Fibroblast of gingiva (primary cell): ENCODE measurements at regions not wholly inside any gene's neighbourhood (a gene's known extent, or its start where the extent isn't known, plus 50 kb on each side); places are given as distances from the start of the nearest gene placed in this dataset.
"Not testable (repeated sequence)": the region's sequence is repeated elsewhere in the genome, so short reads cannot be mapped to it uniquely, and the experiment has no call there.

Experiments used
- DNase-seq: peaks from one replicate; pipeline ENCODE4 v3.0.0-alpha.2; 2011; ENCODE audit warnings: low read depth

DNA sequence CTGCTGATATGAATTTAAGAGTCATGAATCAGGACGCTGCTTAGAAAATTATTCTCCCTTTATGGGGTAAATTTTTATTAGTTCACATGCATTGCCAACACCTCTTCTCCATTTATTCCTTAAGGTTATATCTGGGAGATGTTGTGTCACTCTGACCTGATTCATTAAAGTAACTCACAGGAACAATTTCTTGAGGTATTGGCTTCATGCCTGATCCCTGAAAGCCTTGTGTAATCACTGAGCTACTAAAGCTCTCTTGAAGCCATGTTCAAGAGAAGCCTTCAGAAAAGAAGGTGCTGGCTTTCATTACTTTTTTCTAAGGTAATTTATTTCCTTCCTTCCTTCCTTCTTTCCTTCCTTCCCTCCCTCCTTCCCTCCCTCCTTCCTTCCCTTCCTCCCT is 420.6 kb downstream of the RAB38 start:
- no peak for DNase-seq

DNA sequence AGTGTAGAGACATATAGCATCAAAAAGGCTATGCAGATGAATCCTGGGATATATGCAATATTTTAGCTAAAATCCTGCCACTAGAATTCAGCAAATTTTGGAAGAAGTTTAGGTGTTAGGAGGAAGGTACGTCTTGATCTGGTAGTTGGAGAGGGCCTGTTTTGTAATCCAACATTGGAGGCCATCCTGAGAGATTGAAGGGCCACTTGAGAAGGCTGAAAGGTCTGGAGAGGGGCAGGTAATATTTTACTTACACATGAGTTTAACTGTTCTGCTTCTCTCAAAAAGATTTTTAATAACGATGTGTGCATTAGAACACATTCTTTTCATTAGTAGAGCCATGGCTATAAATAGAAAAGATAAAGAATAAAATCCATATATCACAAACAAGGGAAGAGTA is 422.1 kb downstream of the RAB38 start:
- DNase-seq: no peak

DNA sequence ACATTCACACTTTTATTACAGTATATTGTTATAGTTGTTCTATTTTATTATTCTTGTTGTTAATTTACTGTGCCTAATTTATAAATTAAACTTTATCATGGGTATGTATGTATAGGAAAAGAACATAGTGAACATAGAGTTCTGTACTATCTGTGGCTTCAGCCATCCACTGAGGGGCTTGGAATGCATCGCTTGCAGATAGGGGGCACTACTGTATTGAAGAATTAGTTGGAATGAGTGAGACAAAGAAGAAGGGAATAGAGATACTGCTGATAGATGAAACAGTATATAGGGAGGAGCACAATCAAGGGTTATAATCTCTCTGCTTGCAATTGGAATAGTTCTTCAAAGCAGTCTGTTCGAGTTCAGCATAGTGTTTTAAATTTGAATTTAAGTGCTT is 432.2 kb downstream of the RAB38 start:
- no peak for DNase-seq

DNA sequence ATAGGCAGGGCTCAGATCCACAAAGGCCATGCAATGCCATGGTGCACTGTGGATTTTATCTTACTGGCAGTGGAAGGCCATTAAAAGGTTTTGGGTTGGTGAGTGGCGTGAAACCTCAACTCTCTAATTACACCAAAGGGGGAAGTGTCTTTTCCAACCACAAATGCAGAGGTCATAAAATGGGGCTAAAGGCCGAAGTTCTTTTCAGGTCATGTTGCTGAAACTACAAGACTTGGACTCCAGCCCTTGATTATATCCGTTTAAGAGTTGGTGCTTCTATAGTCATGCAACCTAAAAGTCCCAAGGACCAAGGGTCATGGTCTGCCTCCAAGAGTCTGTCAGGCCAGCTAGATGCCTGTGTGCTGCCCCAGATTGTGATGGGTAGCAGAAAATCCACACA is 434.3 kb downstream of the RAB38 start:
- no peak for DNase-seq

DNA sequence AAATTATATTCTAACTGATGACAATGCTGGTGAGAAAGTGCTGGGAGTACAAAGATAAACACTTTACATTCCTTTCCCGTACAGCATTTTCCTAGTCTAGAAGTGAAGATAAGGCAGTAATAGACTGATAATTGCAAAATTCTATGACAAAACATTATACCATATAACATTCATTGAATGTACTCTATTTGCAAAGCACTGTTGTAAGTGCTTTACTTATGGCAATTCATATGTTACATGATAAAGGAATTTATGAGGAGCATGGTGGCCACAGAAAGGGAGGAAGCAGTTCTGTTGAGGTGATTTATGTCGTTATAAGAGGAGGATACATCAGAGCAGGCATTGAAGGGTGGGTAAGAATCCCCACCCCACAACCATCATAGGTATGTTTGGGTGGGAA is 434.8 kb downstream of the RAB38 start:
- no peak for DNase-seq

DNA sequence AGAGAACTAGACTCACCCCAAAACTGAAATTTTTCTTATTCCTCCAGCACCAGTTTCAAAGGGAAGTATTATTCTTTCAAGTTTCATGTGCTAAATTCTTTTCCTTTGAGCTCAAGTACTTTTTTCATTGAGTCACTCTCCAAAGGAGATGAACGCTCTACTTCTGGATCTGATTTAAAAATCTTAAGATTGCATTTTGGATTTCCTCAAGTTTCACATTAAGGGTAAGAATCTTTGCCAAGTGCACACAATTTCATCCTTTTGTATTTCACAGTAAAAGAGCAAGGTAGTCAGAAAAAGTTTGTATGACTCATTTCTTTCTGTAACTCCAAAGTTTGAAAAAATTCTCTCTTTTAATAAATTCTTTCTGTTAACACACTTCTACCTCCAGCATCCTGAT is 435.5 kb downstream of the RAB38 start:
- DNase-seq: no peak

DNA sequence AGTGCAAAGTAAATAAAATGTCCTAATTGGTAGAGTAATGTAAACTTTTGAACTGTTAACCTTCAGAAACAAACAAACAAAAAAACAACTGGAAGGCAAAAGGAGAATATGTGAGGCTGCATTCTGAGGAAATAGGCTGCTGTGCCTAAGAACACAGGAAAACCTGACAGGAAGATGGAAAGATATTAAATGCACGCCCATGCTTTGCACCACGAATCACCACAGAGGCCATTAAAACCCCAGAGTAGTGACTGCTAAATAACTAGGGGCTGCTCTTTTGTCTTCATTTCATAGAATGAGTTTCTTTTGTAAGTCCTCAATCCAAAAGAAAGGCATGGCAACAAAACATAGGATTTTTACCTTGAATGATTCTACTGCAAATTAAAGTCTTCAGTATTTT is 436.0 kb downstream of the RAB38 start:
- DNase-seq: no peak

DNA sequence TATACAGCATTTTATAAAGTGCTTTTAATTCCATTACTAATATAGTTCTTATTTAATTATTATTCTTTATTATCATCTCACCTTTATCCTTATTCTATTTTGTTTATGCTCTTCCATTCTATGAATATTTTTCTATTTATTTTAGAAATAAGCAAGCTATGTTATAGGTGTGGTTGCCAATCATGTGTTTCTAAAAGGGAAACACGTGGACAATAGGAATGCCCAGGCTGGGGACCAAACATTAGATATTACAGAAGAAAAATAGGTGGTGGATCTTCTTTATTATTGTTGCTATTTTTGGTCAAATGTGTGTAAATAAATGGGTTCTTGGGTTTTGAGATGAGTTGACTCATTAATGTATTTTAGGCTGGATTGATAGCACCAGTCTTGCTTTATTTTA is 438.3 kb downstream of the RAB38 start:
- DNase-seq: no peak

DNA sequence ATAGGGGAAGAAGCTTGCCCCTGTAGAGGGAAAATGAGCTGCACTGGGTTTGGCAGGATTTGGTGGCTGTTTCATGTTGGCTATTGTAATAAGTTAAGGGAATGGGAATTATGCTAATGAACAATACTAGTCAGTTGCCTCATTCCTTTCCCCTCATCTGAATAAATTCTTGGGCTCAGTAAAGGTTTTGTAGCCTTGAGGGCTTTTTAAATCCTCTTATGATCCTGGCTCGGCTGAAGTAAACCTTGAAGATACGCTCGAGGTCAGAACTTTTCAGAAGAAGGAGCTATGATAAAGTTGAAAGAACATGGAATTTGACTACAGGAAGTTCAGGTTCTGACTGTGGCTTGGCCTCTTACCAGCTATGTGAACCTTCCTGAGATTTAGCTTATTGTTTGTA is 448.7 kb downstream of the RAB38 start:
- DNase-seq: no peak

DNA sequence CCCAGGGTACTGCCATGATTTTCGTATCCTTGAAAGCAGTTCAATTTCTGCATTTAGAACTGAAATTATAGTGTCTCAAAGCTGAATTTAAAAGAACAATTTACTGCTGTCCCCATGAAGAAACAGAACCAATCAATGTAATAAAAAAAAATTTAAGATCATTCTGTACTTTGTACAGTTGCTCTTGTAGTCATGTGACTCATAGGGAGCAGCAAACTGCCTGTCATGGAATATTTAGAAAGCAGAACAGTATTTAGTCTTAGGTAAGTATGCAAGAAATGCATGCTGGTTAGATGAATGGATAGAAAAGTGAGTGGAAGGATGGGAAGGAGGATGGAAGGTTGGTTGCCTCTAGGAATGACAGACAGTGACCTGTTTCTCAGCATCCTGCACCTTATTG is 450.9 kb downstream of the RAB38 start:
- DNase-seq: no peak

DNA sequence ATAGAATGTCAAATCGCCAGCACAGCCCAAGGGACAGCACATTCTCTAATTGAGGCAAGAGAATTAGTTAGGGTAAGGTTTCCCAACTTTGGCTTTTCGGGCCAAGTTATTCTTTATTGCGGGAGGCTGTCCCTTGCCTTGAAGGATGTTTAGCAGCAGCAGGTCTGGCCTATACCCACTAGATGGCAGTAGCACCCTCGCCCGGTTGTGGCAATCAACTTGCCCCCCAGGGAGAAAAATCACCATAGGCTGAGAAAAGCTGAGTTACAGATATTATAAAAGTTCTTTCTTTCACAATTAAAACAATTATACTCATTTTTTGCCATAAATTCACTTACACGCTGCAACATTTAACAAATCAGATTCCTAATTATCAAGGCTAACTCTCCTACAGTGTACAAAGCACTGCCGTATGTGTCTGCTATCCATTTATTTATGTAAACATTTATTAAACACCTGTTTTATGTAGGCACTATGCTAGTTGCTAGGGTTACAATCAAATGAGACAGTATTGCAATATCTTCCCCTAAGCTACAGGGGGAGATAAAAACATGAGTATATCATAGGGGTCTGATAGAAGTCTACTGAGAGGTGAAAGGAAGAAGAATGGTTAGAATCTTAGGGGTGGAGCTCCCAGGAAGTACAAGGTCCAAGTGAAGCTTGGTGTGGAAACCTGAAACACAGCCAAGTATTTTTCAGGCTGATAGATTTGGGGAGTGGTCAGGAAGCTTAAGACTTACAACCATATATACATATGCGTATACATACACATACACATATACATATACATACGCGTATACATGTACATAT is 452.3 kb downstream of the RAB38 start:
- no peak for DNase-seq

DNA sequence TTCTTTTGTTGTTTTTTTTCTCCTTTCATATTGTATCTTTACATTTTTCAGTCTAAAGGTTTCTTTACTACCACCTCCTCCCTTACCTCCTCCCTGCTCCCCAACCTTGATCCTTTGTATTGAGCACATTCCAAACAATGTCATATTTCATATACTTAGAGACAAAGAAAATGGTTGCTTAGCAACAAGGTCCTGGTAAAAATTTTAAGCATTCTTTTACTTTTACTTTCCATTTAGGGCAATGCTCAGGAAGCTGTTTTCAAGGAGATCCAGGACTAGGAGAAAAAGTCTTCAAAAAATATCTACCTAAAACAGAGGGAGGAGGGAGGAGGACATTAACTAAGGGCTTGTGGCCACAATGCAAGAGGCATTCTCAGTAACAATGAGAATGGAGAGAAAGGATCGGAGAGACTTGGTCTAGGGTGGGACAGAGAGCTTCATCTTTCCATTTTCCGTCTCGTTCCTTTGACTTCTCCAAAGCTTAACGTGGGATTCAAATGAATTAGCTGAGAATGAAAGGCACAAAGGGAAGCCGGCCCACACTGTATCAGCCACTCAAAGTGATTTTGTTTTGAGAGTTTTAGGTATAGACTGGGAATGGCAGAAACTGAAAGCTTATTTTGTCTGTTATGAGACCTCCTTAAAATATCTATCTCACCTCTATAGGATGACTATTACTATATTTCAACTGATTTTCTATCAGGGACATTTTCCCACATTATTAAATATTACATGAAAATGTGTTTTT is 455.7 kb downstream of the RAB38 start:
- no peak for DNase-seq

DNA sequence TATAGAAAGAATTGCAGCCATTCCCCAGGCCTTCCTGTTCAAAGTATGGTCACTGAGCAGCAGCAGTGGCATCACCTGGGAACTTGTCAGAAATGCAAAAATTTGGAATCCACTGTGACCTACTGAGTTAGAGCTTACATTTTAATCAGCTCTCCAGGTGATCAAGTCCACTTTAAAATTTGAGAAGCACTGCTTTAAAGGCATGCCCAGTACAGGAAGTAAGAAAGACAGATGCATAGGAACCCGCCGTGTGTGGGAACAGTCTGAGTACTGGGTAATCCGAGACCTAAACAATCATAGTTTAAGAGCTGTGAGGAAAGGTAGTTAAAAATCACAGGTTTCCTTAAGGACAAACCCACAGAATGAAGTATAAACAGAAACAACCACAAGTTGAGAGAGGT is 462.4 kb downstream of the RAB38 start:
- DNase-seq: no peak

DNA sequence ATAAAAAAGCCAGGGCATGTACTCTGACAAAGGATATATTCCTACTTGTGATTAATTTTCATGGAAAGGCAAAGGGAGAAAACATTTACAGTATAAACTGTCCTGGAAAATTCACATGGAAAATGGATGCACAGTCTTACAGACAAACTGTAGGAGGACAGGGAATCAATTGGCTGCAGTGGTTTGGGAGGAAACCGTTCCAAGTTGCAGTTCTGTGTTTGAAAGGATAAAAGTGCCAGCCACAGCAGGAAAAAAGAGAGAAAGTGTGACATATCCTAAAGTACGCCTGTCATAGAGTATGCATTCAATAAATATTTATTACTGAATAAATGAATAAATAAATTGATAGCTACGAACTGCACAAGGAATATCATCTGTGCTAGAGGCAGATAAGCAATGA is 462.9 kb downstream of the RAB38 start:
- no peak for DNase-seq

DNA sequence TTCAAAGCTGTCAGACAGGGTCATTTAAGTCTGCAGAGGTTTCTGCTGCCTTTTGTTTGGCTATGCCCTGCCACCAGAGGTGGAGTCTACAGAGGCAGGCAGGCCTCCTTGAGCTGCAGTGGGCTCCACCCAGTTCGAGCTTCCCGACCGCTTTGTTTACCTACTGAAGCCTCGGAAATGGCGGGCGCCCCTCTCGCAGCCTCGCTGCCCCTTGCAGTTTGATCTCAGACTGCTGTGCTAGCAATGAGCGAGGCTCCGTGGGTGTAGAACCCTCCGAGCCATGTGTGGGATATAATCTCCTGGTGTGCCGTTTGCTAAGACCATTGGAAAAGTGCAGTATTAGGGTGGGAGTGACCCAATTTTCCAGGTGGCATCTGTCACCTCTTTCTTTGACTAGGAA is 471.7 kb downstream of the RAB38 start:
- DNase-seq: not testable (repeated sequence)

DNA sequence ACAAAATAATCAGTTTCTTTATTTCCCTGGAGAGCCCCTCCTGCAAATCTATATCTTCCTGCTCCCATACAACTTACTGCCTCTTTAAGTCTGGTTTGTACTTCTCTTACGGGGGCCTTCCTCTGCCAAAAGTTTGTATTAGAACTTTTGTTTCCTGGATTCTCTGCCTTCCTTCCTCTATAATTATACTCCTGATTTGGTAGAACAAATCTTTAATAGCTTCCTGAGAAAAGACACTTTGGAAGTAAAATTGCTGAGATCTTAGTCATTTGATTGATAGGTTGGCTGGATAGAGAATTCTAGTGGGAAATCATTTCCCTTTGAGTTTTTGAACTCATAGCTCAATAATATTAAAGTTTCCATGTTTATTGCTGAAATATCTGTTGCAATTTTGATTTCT is 499.2 kb downstream of the RAB38 start:
- DNase-seq: no peak

DNA sequence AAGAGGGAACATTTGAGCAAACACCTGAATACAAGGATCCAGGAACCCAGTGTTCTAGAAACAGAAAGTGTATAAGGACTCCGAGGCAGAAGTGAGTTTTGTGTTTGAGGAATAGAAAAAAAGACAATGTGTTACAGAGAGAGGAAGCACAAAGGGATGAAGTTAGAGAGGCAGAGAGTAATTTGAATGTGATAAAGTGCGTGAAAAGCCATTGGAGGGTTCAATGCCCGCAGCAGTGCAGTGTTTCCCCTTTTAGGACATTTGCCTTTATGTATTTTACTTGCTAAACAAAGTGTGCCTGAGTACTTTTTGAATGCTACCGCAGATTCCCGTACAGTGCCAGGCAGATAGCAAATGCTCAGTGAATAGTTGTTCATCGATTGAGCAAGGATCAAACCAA is 508.5 kb downstream of the RAB38 start:
- DNase-seq: no peak

DNA sequence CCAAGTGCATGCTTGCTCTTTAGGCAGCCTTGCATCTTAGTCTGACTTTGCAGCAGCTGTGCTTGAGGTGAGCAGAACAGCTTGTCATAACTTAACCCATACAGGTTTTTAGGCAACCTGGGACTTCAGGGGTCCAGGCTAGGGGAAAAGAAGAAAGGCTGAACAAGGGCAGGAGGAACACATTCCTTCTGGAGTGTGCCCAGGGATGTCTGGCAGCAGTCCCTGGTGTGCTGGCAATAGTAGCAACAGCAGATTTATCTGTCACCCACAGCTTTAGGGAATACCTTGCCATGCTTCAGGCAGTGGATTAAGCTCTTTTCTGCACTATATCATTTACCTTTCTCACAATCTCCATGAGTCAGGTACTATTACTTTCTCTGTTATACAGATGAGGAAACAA is 513.0 kb downstream of the RAB38 start:
- DNase-seq: no peak

DNA sequence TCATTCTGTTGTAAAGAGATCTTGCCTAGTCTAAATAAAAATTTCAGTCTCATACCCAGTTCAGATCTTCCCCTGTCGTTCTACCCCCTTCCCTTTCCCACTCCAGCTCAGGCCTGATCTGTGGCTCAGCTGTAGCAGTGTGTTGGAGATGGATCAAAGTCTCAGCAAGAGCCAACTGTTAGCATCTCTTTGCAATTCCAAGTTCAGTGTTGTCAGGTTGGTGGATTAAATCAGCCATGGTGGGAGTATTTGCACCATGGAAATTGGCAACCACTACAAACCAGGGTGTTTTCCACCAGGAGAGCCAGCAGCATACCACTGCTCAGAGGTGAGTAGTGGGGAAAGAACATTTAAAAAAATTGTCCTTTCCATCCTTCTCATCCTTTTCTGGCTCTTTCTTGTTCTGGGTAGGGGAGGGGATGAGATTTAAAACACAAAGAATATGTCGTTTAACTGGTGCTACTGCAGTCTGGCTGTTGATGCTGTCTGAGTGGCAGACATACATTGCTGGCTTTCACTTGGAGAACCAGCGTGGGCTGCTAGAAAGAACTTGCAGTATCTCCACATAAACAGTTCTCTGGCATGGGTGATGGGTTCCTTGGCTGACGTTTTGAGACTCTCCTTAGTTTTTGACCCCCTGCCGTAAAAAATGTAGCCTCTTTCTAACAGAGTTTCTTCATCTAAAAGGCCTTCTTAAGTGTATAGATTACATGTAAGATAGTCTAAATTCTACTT is 514.1 kb downstream of the RAB38 start:
- no peak for DNase-seq

DNA sequence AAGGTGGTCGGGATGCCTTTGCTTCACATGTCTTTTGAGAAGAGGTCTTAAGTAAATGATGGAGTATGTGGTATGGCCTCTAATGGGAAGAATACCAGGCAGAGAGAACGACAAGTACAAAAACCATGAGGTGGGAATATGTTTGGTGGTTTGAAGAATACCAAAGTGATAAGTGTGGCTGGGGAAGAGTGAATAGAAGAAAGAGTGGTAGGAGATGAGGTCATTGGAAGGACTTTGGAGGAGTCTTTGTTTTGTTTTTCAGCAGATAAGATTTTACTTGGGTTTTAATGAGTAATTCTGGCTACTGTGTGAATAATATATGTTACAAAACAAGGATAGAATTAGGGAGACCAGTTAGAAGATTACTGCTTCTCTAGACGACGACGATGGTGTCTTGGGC is 515.4 kb downstream of the RAB38 start:
- no peak for DNase-seq

DNA sequence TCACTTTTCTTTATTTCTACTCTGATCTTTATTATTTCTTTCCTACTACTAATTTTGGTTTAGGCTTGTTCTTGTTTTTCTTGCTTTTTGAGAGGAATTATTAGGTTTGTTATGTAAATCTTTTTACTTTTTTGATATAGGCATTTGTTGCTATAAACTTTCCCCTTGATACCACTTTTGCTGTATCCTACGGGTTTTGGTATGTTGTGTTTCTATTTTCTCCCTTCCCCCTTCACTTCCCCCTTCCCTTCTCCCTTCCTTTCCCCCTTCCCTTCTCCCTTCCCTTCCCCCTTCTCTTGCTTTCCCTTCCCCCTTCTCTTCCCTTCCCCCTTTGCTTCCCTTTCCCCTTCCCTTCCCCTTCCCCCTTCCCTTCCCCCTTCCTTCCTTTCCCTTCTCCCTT is 529.6 kb downstream of the RAB38 start:
- DNase-seq: no peak

DNA sequence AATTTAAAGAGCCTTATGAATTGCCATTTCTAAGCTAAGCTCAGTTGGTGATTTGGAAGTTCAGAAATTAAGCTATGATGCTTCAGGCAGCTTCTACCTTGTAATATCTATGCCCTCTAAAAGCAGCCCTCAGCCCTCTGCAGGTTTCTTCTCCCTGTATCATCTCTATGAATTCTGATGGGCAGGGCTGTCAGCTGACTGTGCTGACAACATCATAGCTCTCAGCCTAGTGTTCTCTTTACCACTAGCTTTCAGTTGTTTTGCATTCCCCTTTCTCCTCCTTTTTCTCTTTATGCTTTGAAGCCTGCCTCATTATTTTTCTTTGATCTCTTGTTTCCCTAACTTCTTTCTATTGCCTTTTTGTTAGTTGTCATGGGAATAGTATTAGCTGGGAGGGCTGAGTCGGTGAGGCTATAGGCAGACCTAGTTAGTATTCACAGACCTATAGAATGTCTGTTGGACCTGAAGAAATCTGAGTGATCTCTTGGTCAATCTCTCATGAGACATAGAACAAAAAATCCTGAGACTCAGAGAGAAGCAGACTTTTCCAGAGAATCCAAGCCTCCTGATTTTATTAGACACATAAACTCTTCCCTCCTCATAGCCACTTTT is 535.4 kb downstream of the RAB38 start:
- DNase-seq: no peak

DNA sequence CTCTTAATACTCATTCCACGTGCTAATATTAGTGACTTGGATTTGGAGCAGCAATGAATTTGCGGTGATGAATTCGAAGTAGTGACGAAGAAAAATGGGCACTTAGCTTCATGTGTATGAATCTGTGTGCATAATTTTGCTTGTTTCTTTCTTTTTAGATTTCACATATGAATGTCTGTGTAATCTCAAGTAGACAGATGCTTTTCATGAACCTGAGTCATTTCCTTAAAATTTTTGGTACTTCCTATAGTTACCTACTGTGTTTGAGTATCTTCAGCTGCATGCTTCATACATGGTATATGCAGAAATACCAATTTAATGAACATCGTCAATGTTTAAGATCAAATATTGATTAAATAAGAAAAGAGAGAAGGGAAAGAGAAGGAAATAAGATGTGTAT is 540.2 kb downstream of the RAB38 start:
- no peak for DNase-seq
